ENCODE measurements at regions not wholly inside any gene's neighbourhood (a gene's known extent, or its start where the extent isn't known, plus 50 kb on each side); places are given as distances from the start of the nearest gene placed in this dataset.

GRCh38 chr11:27857014-27857413 lies 156.8 kb upstream of the BDNF start:
- no peak for DNase-seq

GRCh38 chr11:27848423-27848822 lies 148.2 kb upstream of the BDNF start:
- no peak for DNase-seq

- no peak for DNase-seq
Observed at GRCh38 chr11:27847496-27847895, 147.2 kb upstream of the BDNF start.

GRCh38 chr11:27842290-27842689 lies 142.0 kb upstream of the BDNF start:
- no peak for DNase-seq

GRCh38 chr11:27841023-27841422 lies 140.8 kb upstream of the BDNF start:
- no peak for DNase-seq

- no peak for DNase-seq
Observed at GRCh38 chr11:27839226-27839913, 139.1 kb upstream of the BDNF start.

GRCh38 chr11:27838674-27839073 lies 138.4 kb upstream of the BDNF start:
- no peak for DNase-seq

- no peak for DNase-seq
Observed at GRCh38 chr11:27837895-27838563, 137.8 kb upstream of the BDNF start.

GRCh38 chr11:27830206-27830605 lies 130.0 kb upstream of the BDNF start:
- DNase-seq, result no peak

- no peak for DNase-seq
Observed at GRCh38 chr11:27820249-27820648, 120.0 kb upstream of the BDNF start.

- DNase-seq, result no peak
Observed at GRCh38 chr11:27816197-27816596, 115.9 kb upstream of the BDNF start.

GRCh38 chr11:27812341-27812740 lies 112.1 kb upstream of the BDNF start:
- no peak for DNase-seq

- DNase-seq, result no peak
Observed at GRCh38 chr11:27807596-27807995, 107.3 kb upstream of the BDNF start.

- no peak for DNase-seq
Observed at GRCh38 chr11:27806122-27806521, 105.9 kb upstream of the BDNF start.

GRCh38 chr11:27795955-27796861 lies 96.0 kb upstream of the BDNF start:
- DNase-seq, result no peak

GRCh38 chr11:27786864-27787263 lies 86.6 kb upstream of the BDNF start:
- DNase-seq, result no peak

- no peak for DNase-seq
Observed at GRCh38 chr11:27786331-27786730, 86.1 kb upstream of the BDNF start.

- no peak for DNase-seq
Observed at GRCh38 chr11:27783701-27784355, 83.6 kb upstream of the BDNF start.

GRCh38 chr11:27777033-27777432 lies 76.8 kb upstream of the BDNF start:
- DNase-seq, result no peak

- no peak for DNase-seq
Observed at GRCh38 chr11:27773884-27774283, 73.6 kb upstream of the BDNF start.

GRCh38 chr11:27771516-27771915 lies 71.3 kb upstream of the BDNF start:
- no peak for DNase-seq

- peak; percentile 32 for DNase-seq
Observed at GRCh38 chr11:27770576-27770975, 70.3 kb upstream of the BDNF start.

GRCh38 chr11:27763736-27764135 lies 63.5 kb upstream of the BDNF start:
- no peak for DNase-seq
